ENCODE measurements at regions not wholly inside any gene's neighbourhood (a gene's known extent, or its start where the extent isn't known, plus 50 kb on each side); places are given as distances from the start of the nearest gene placed in this dataset.

DNA sequence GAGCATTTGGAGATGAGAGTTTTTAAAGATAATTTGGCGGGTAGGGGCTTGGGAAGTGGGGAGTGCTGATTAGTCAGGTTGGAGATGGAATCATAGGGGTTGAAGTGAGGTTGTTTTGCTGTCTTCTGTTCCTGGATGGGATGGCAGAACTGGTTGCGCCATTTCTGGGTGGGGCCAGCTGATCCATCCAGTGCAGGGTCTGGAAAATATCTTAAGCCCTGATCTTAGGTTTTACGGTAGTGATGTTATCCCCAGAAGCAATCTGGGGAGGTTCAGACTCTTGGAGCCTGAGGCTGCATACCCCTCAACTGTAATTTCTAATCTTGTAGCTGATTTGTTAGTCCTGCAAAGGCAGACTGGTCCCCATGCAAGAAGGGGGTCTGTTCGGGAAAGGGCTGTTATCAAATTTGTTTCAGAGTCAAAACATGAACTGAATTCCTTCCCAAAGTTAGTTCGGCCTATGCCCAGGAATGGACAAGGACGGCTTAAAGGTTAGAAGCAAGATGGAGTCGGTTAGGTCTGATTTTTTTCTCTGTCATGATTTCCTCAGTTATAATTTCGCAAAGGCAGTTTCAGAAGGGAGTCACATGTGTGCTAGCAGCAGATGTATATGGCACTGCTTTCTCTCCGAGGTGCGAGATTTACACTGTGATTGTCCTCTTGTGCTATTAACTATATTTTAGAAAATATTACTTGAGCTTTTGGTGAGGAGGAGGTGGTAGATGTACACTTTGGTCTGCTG lies 540.4 kb downstream of the EDEM1 start:
- Mint-ChIP-seq H3K4me3 (ENCODE audit: unreplicated experiment) (no peak overlapping the region), H3K27ac (ENCODE audit: unreplicated experiment) (no peak overlapping the region), H3K4me1 (ENCODE audit: unreplicated experiment) (no peaks in the 10 kb centered on the region)

GRCh38 chr3:5729852-5730251 lies 542.3 kb downstream of the EDEM1 start:
- H3K27ac Mint-ChIP-seq (ENCODE audit: unreplicated experiment) = no peak overlapping the region
- no peaks in the 10 kb centered on the region for H3K36me3 Mint-ChIP-seq (ENCODE audit: unreplicated experiment)
- no peaks in the 10 kb centered on the region for H3K27me3 Mint-ChIP-seq (ENCODE audit: unreplicated experiment)
- no peak overlapping the region for H3K4me3 Mint-ChIP-seq (ENCODE audit: unreplicated experiment)
- no peak for TF ChIP-seq CTCF (IDR thresholded peaks at IDR 0.05)
- no peak for DNase-seq (ENCODE audit: extremely low spot score, unreplicated experiment)
- peaks cover 15% of the 10 kb centered on the region for H3K9me3 Mint-ChIP-seq (ENCODE audit: unreplicated experiment)
- no peaks in the 10 kb centered on the region for H3K4me1 Mint-ChIP-seq (ENCODE audit: unreplicated experiment)

More for the DNA sequence above, 540.4 kb downstream of the EDEM1 start:
- no peaks in the 10 kb centered on the region for H3K36me3 Mint-ChIP-seq (ENCODE audit: unreplicated experiment)
- no peak for DNase-seq (ENCODE audit: extremely low spot score, unreplicated experiment)
- H3K9me3 Mint-ChIP-seq (ENCODE audit: unreplicated experiment) = peaks cover 7% of the 10 kb centered on the region
- H3K27me3 Mint-ChIP-seq (ENCODE audit: unreplicated experiment) = no peaks in the 10 kb centered on the region
- TF ChIP-seq CTCF (IDR thresholded peaks at IDR 0.05) = no peak

GRCh38 chr3:5731100-5731499 lies 543.6 kb downstream of the EDEM1 start:
- H3K4me1 Mint-ChIP-seq (ENCODE audit: unreplicated experiment) = no peaks in the 10 kb centered on the region
- H3K27me3 Mint-ChIP-seq (ENCODE audit: unreplicated experiment) = no peaks in the 10 kb centered on the region
- no peak overlapping the region for H3K4me3 Mint-ChIP-seq (ENCODE audit: unreplicated experiment)
- H3K9me3 Mint-ChIP-seq (ENCODE audit: unreplicated experiment) = peaks cover 16% of the 10 kb centered on the region
- TF ChIP-seq CTCF (IDR thresholded peaks at IDR 0.05) = no peak
- no peaks in the 10 kb centered on the region for H3K36me3 Mint-ChIP-seq (ENCODE audit: unreplicated experiment)
- no peak overlapping the region for H3K27ac Mint-ChIP-seq (ENCODE audit: unreplicated experiment)
- DNase-seq (ENCODE audit: extremely low spot score, unreplicated experiment) = no peak

DNA sequence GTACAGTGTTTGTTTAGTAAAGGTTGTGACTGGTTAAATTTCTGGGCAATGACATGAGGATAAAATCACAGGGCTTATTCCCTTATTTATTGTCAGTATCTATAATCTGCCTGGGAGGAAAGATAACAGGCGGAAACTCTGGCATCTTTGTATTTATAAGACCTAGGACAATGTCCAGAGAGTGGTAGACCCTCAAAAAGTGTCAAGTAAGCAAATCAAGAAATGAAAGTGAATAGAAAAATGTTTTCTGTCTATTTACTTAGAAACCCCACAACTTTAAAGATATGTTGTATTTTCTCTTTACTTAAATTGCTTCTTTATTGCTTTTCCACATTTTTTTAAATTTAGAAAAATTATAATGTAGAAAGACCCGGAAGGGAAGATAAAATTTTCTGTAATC lies 544.6 kb downstream of the EDEM1 start:
- Mint-ChIP-seq H3K4me1 (ENCODE audit: unreplicated experiment) (no peaks in the 10 kb centered on the region), H3K4me3 (ENCODE audit: unreplicated experiment) (no peak overlapping the region), H3K27ac (ENCODE audit: unreplicated experiment) (no peak overlapping the region), H3K27me3 (ENCODE audit: unreplicated experiment) (no peaks in the 10 kb centered on the region), H3K9me3 (ENCODE audit: unreplicated experiment) (peaks cover 16% of the 10 kb centered on the region), H3K36me3 (ENCODE audit: unreplicated experiment) (no peaks in the 10 kb centered on the region)
- no peak for DNase-seq (ENCODE audit: extremely low spot score, unreplicated experiment)
- TF ChIP-seq CTCF (IDR thresholded peaks at IDR 0.05) = no peak

GRCh38 chr3:5733995-5734394 lies 546.5 kb downstream of the EDEM1 start:
- DNase-seq (ENCODE audit: extremely low spot score, unreplicated experiment) = no peak
- no peaks in the 10 kb centered on the region for H3K36me3 Mint-ChIP-seq (ENCODE audit: unreplicated experiment)
- no peaks in the 10 kb centered on the region for H3K27me3 Mint-ChIP-seq (ENCODE audit: unreplicated experiment)
- peaks cover 12% of the 10 kb centered on the region for H3K9me3 Mint-ChIP-seq (ENCODE audit: unreplicated experiment)
- H3K4me3 Mint-ChIP-seq (ENCODE audit: unreplicated experiment) = no peak overlapping the region
- no peaks in the 10 kb centered on the region for H3K4me1 Mint-ChIP-seq (ENCODE audit: unreplicated experiment)
- no peak overlapping the region for H3K27ac Mint-ChIP-seq (ENCODE audit: unreplicated experiment)
- TF ChIP-seq CTCF (IDR thresholded peaks at IDR 0.05) = no peak

Measured in osteocyte (in vitro differentiated cells).